ENCODE measurements at regions not wholly inside any gene's neighbourhood (a gene's known extent, or its start where the extent isn't known, plus 50 kb on each side); places are given as distances from the start of the nearest gene placed in this dataset.
"Not testable (repeated sequence)": the region's sequence is repeated elsewhere in the genome, so short reads cannot be mapped to it uniquely, and the experiment has no call there.

GRCh38 chr3:152910211-152910610 lies 75.3 kb downstream of the P2RY1 start:
- no peak overlapping the region for H3K4me3 ChIP-seq (ENCODE audit: low read depth, low read length)
- TF ChIP-seq CTCF (IDR thresholded peaks at IDR 0.05; ENCODE audit: low read depth, low read length, missing control alignments): peak; percentile 14
- DNase-seq (ENCODE audit: low read depth): no peak

- no peak overlapping the region for H3K4me3 ChIP-seq (ENCODE audit: low read depth, low read length)
- TF ChIP-seq CTCF (IDR thresholded peaks at IDR 0.05; ENCODE audit: low read depth, low read length, missing control alignments): no peak
- no peak for DNase-seq (ENCODE audit: low read depth)
These were observed 76.0 kb downstream of the P2RY1 start for GRCh38 chr3:152910966-152911365.

- H3K4me3 ChIP-seq (ENCODE audit: low read depth, low read length); DNase-seq (ENCODE audit: low read depth): not testable (repeated sequence)
These were observed 79.8 kb downstream of the P2RY1 start for GRCh38 chr3:152914743-152915142.

GRCh38 chr3:152915695-152916094 lies 80.8 kb downstream of the P2RY1 start:
- no peak for TF ChIP-seq CTCF (IDR thresholded peaks at IDR 0.05; ENCODE audit: low read depth, low read length, missing control alignments)
- H3K4me3 ChIP-seq (ENCODE audit: low read depth, low read length): no peak overlapping the region
- no peak for DNase-seq (ENCODE audit: low read depth)

- no peak for DNase-seq (ENCODE audit: low read depth)
- no peak for TF ChIP-seq CTCF (IDR thresholded peaks at IDR 0.05; ENCODE audit: low read depth, low read length, missing control alignments)
- no peak overlapping the region for H3K4me3 ChIP-seq (ENCODE audit: low read depth, low read length)
These were observed 81.9 kb downstream of the P2RY1 start for GRCh38 chr3:152916753-152917279.

GRCh38 chr3:152921351-152921750 lies 86.4 kb downstream of the P2RY1 start:
- TF ChIP-seq CTCF (IDR thresholded peaks at IDR 0.05; ENCODE audit: low read depth, low read length, missing control alignments): no peak
- H3K4me3 ChIP-seq (ENCODE audit: low read depth, low read length): no peak overlapping the region
- DNase-seq (ENCODE audit: low read depth): no peak

- DNase-seq (ENCODE audit: low read depth): no peak
- no peak for TF ChIP-seq CTCF (IDR thresholded peaks at IDR 0.05; ENCODE audit: low read depth, low read length, missing control alignments)
These were observed 87.6 kb downstream of the P2RY1 start for GRCh38 chr3:152922554-152922953.

More at GRCh38 chr3:152922554-152922953, 87.6 kb downstream of the P2RY1 start:
- no peak overlapping the region for H3K4me3 ChIP-seq (ENCODE audit: low read depth, low read length)
